SK-N-SH (cell line): ENCODE measurements at regions not wholly inside any gene's neighbourhood (a gene's known extent, or its start where the extent isn't known, plus 50 kb on each side); places are given as distances from the start of the nearest gene placed in this dataset.

Experiments used
- CTCF ChIA-PET: fragments of 300-600, 350-600 bp; formaldehyde crosslinking; extraction: SDS; loops from one replicate; lab custom pipeline; 2021; lab: Yijun Ruan, JAX
- POLR2A ChIA-PET: fragments of 350-600 bp; sonication (Branson Sonifier 250); formaldehyde crosslinking; extraction: SDS; loops from one replicate; lab custom pipeline; 2020; ENCODE audit warnings: antibody characterized with exemption, inconsistent platforms; lab: Yijun Ruan, JAX
- DNase-seq: peaks from one replicate; pipeline ENCODE4 v3.0.0; 2012
- H2AFZ ChIP-seq: fragments of 200-600 bp; sonication (generic); 2 replicates; pipeline ENCODE4 v1.8.1; 2016; ENCODE audit warnings: antibody characterized with exemption, mild to moderate bottlenecking, low read depth
- H3F3A ChIP-seq: fragments of 200-600 bp; sonication (generic); replicated peaks from 2 replicates; pipeline ENCODE3; 2016; ENCODE audit warnings: antibody characterized with exemption, mild to moderate bottlenecking; ENCODE audit not compliant: insufficient read depth
- H3K27ac ChIP-seq, 2 experiments: fragments of 200-500 bp in 1 of 2; fragments of 200-600 bp in 1 of 2; sonication (Bioruptor generic) in 1 of 2; sonication (generic), shearing (Covaris generic) in 1 of 2; 2 replicates each; pipeline versions ENCODE4 v1.5.1 to v1.6.1; 2014 to 2016; ENCODE audit warnings: low read depth in 2 of 2, inconsistent platforms in 1 of 2, low read length in 1 of 2, mild to moderate bottlenecking in 1 of 2, mixed read lengths in 1 of 2
- H3K27me3 ChIP-seq: fragments of 200-600 bp; sonication (generic), shearing (Covaris generic); 2 replicates; pipeline ENCODE4 v1.6.1; 2016; ENCODE audit warnings: mixed run types; ENCODE audit not compliant: insufficient read depth
- H3K36me3 ChIP-seq, 2 experiments: fragments of 200-500 bp in 1 of 2; fragments of 200-600 bp in 1 of 2; sonication (Bioruptor generic) in 1 of 2; sonication (generic) in 1 of 2; replicated peaks in 1 of 2; 2 replicates each; pipeline versions ENCODE3 to v1.5.1; 2014 to 2016; ENCODE audit warnings: low read length in 1 of 2, mild to moderate bottlenecking in 1 of 2; ENCODE audit not compliant: insufficient read depth in 2 of 2, control insufficient read depth in 1 of 2
- H3K4me1 ChIP-seq, 2 experiments: fragments of 200-500 bp in 1 of 2; fragments of 200-600 bp in 1 of 2; sonication (Bioruptor generic) in 1 of 2; sonication (generic), shearing (Covaris generic) in 1 of 2; 2 replicates each; pipeline versions ENCODE4 v1.5.1 to v1.6.1; 2014 to 2016; ENCODE audit warnings: low read depth in 1 of 2, low read length in 1 of 2, mixed run types in 1 of 2; ENCODE audit not compliant: insufficient read depth in 2 of 2, control insufficient read depth in 1 of 2
- H3K4me2 ChIP-seq: fragments of 200-600 bp; sonication (generic), shearing (Covaris generic); 2 replicates; pipeline ENCODE4 v1.6.1; 2017; ENCODE audit warnings: mixed run types
- H3K4me3 ChIP-seq, 2 experiments: fragments of 200-500 bp in 1 of 2; fragments of 200-600 bp in 1 of 2; sonication (Bioruptor generic) in 1 of 2; sonication (generic), shearing (Covaris generic) in 1 of 2; 2 replicates each; pipeline versions ENCODE4 v1.5.1 to v1.8.1; 2014 to 2016; ENCODE audit warnings: low read depth in 2 of 2, inconsistent platforms in 1 of 2, low read length in 1 of 2, mild to moderate bottlenecking in 1 of 2, mixed read lengths in 1 of 2, moderate library complexity in 1 of 2
- H3K79me2 ChIP-seq: fragments of 200-600 bp; sonication (generic); 2 replicates; pipeline ENCODE4 v1.8.1; 2017; ENCODE audit warnings: mild to moderate bottlenecking; ENCODE audit not compliant: insufficient read depth
- H3K9ac ChIP-seq: fragments of 200-600 bp; sonication (generic); 2 replicates; pipeline ENCODE4 v1.6.1; 2017; ENCODE audit warnings: mixed run types
- H3K9me2 ChIP-seq: fragments of 200-600 bp; sonication (generic); 2 replicates; pipeline ENCODE4 v1.6.1; 2017; ENCODE audit warnings: mixed run types
- H3K9me3 ChIP-seq: fragments of 200-600 bp; sonication (generic); 2 replicates; pipeline ENCODE4 v1.6.1; 2017; ENCODE audit warnings: mixed run types, mild to moderate bottlenecking, moderate library complexity
- H4K20me1 ChIP-seq: fragments of 200-600 bp; sonication (generic); 2 replicates; pipeline ENCODE4 v1.6.1; 2017; ENCODE audit warnings: mild to moderate bottlenecking, mixed run types; ENCODE audit not compliant: insufficient read depth
- CHD2 ChIP-seq: fragments of 150-350 bp; IDR thresholded peaks from 2 replicates; pipeline ENCODE4 v1.6.1; 2018; ENCODE audit warnings: low read length; ENCODE audit not compliant: partially characterized antibody
- EZH2phosphoT487 ChIP-seq: fragments of 200-600 bp; sonication (generic); IDR thresholded peaks from 2 replicates; pipeline ENCODE4 v1.6.1; 2017; ENCODE audit warnings: low read depth, mixed run types, mild to moderate bottlenecking, antibody characterized with exemption, moderate library complexity, borderline replicate concordance
- FOXJ3 ChIP-seq: sonication (generic); formaldehyde crosslinking; IDR thresholded peaks from 2 replicates; pipeline ENCODE4 v1.5.1; 2020; ENCODE audit warnings: mild to moderate bottlenecking, missing genetic modification reagents
- FOXM1 ChIP-seq: IDR thresholded peaks from 2 replicates; pipeline ENCODE4 v1.4.0; 2012; ENCODE audit warnings: low read depth, mild to moderate bottlenecking
- GABPA ChIP-seq: IDR thresholded peaks from 2 replicates; pipeline ENCODE4 v1.4.0; 2012; ENCODE audit warnings: low read depth, mild to moderate bottlenecking
- GATA2 ChIP-seq: sonication (generic); formaldehyde crosslinking; IDR thresholded peaks from 2 replicates; pipeline ENCODE4 v1.5.0; 2020; ENCODE audit warnings: mild to moderate bottlenecking, missing genetic modification reagents
- MEF2A ChIP-seq: IDR thresholded peaks from 2 replicates; pipeline ENCODE4 v1.4.0; 2012; ENCODE audit warnings: low read depth, borderline replicate concordance
- MXI1 ChIP-seq: IDR thresholded peaks from 2 replicates; pipeline ENCODE4 v1.6.1; 2012; ENCODE audit warnings: mild to moderate bottlenecking, low read depth, low read length, improper control_type of control experiment
- PBX3 ChIP-seq: IDR thresholded peaks from 2 replicates; pipeline ENCODE4; 2012
- RCOR1 ChIP-seq: fragments of 150-350 bp; IDR thresholded peaks from 2 replicates; pipeline ENCODE4 v1.6.1; 2017; ENCODE audit warnings: antibody characterized with exemption, low read length
- SMC3 ChIP-seq: IDR thresholded peaks from 2 replicates; pipeline ENCODE4 v1.6.1; 2012; ENCODE audit warnings: low read depth, low read length, improper control_type of control experiment
- TAF1 ChIP-seq: IDR thresholded peaks from 2 replicates; pipeline ENCODE4 v1.6.1; 2012; ENCODE audit warnings: low read depth, mild to moderate bottlenecking, low read length, moderate library complexity, borderline replicate concordance
- TCF12 ChIP-seq: IDR thresholded peaks from 2 replicates; pipeline ENCODE4 v1.4.0; 2012
- USF1 ChIP-seq: IDR thresholded peaks from 2 replicates; pipeline ENCODE4 v1.4.0; 2012; ENCODE audit warnings: low read depth, borderline replicate concordance
- YY1 ChIP-seq: IDR thresholded peaks from 2 replicates; pipeline ENCODE4 v1.4.0; 2012; ENCODE audit warnings: low read depth, mild to moderate bottlenecking
- ZBTB33 ChIP-seq: IDR thresholded peaks from 2 replicates; pipeline ENCODE4 v1.4.0; 2012; ENCODE audit warnings: low read depth, borderline replicate concordance
- WGBS: methylation state at CpG from one replicate; pipeline ENCODE4 v1.1.6; 2017; ENCODE audit warnings: low lambda C conversion rate; 5-methylcytosine and 5-hydroxymethylcytosine counted together
- TF ChIP-seq, protein P1 (sequence below): fragments of 200-600 bp; sonication (generic); IDR thresholded peaks from 2 replicates; pipeline ENCODE4 v1.6.1; 2017; ENCODE audit warnings: antibody characterized with exemption, mild to moderate bottlenecking, moderate library complexity
- TF ChIP-seq, protein P2 (sequence below): fragments of 150-350 bp; IDR thresholded peaks from 2 replicates; pipeline ENCODE4 v1.6.1; 2017; ENCODE audit warnings: antibody characterized with exemption, low read length, low read depth, borderline replicate concordance

GRCh38 chr4:143016171-143016570 lies 168.5 kb upstream of the USP38 start:
- WGBS = 12% methylated on average over 5 of the region's 5 CpGs

GRCh38 chr4:143017210-143017609 lies 167.5 kb upstream of the USP38 start:
- H3K79me2 ChIP-seq = no peaks in the 10 kb centered on the region
- no peaks in the 10 kb centered on the region for H3K9me3 ChIP-seq
- ChIA-PET CTCF (no interaction called here), POLR2A (no interaction called here)
- H4K20me1 ChIP-seq = no peaks in the 10 kb centered on the region
- no peaks in the 10 kb centered on the region for H3K36me3 ChIP-seq
- no peaks in the 10 kb centered on the region for H3F3A ChIP-seq
- no peaks in the 10 kb centered on the region for H3K27me3 ChIP-seq
- H3K9me2 ChIP-seq = no peaks in the 10 kb centered on the region
- no peak overlapping the region for H3K4me2 ChIP-seq
- H2AFZ ChIP-seq = no peak overlapping the region
- WGBS = 12% methylated on average over 3 of the region's 3 CpGs
- H3K4me3 ChIP-seq = no peak overlapping the region
- no peak for DNase-seq
- no peak overlapping the region for H3K27ac ChIP-seq
- H3K9ac ChIP-seq = no peak overlapping the region
- no peaks in the 10 kb centered on the region; a peak in 1 of 4 replicates for H3K4me1 ChIP-seq
- TF ChIP-seq ZBTB33 (no peak), MXI1 (no peak), TCF12 (no peak), FOXJ3 (no peak), CHD2 (no peak), FOXM1 (no peak), MEF2A (no peak), RCOR1 (no peak), GABPA (no peak), SMC3 (no peak), TAF1 (no peak), GATA2 (CRISPR knock-in tag) (no peak)

More at GRCh38 chr4:143016171-143016570, 168.5 kb upstream of the USP38 start:
- DNase-seq = no peak
- Histone ChIP-seq H3K27me3 (no peaks in the 10 kb centered on the region), H3K4me1 (no peaks in the 10 kb centered on the region; a peak in 1 of 4 replicates), H3K9me3 (no peaks in the 10 kb centered on the region), H3K9ac (no peak overlapping the region), H3F3A (no peaks in the 10 kb centered on the region), H3K79me2 (no peaks in the 10 kb centered on the region), H3K36me3 (no peaks in the 10 kb centered on the region)
- TF ChIP-seq MXI1 = no peak
- TF ChIP-seq YY1 = no peak
- no peak for TF ChIP-seq FOXJ3
- no peak for TF ChIP-seq RCOR1
- no peak for TF ChIP-seq CHD2
- no peak for TF ChIP-seq PBX3
- TF ChIP-seq, protein P1, sequence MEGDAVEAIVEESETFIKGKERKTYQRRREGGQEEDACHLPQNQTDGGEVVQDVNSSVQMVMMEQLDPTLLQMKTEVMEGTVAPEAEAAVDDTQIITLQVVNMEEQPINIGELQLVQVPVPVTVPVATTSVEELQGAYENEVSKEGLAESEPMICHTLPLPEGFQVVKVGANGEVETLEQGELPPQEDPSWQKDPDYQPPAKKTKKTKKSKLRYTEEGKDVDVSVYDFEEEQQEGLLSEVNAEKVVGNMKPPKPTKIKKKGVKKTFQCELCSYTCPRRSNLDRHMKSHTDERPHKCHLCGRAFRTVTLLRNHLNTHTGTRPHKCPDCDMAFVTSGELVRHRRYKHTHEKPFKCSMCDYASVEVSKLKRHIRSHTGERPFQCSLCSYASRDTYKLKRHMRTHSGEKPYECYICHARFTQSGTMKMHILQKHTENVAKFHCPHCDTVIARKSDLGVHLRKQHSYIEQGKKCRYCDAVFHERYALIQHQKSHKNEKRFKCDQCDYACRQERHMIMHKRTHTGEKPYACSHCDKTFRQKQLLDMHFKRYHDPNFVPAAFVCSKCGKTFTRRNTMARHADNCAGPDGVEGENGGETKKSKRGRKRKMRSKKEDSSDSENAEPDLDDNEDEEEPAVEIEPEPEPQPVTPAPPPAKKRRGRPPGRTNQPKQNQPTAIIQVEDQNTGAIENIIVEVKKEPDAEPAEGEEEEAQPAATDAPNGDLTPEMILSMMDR = no peak
- TF ChIP-seq EZH2phosphoT487 = no peak
- TF ChIP-seq, protein P2, sequence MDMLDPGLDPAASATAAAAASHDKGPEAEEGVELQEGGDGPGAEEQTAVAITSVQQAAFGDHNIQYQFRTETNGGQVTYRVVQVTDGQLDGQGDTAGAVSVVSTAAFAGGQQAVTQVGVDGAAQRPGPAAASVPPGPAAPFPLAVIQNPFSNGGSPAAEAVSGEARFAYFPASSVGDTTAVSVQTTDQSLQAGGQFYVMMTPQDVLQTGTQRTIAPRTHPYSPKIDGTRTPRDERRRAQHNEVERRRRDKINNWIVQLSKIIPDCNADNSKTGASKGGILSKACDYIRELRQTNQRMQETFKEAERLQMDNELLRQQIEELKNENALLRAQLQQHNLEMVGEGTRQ = no peak
- TF ChIP-seq TCF12 = no peak
- TF ChIP-seq USF1 = no peak
- TF ChIP-seq, all 33 proteins: peak for 0
- H3K9me2 ChIP-seq = no peaks in the 10 kb centered on the region
- H3K4me3 ChIP-seq = no peak overlapping the region
- no peak overlapping the region for H2AFZ ChIP-seq
- no peak overlapping the region for H3K27ac ChIP-seq
- no peaks in the 10 kb centered on the region for H4K20me1 ChIP-seq
- CTCF ChIA-PET = no interaction called here
- no peak overlapping the region for H3K4me2 ChIP-seq
- POLR2A ChIA-PET = no interaction called here
